ENCODE measurements at regions not wholly inside any gene's neighbourhood (a gene's known extent, or its start where the extent isn't known, plus 50 kb on each side); places are given as distances from the start of the nearest gene placed in this dataset.

DNA sequence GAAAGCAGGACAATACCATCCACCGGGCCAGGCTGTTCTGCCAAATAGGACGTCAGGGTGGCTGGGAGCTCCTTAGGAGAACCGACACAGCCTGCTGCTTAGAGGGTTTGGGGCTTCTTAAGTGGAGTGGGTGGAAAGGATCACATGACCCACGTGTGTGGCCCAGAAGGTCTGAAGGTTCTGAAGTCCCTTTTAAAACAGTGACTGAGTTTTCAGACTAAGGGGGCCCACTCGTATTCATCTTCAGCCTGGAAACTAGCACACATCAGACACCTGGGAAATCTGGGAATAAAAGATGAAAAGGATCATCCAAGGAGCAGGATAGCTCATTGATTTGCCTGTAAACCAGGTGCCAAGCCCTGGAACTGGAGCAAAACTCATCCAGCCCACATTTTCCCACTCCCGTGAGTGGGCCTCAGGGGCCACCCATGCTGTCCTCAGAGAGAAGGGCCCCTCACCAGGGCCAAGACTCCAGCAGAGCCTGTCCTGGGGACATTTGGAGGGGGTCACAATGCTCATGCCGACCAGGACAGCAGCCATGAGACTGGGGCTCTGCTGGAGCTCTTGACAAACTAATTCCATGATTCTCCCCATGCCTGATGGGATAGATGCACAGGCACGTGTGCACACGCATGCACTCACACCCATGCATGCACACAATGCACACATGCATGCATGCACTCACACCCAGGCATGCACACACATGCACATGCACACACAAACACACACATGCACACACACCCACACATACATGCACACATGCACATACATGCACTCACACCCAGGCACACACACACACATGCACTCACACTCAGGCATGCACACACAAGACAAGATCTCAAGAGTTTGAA, 168.8 kb upstream of the PPP2R2D start:
- no peak for DNase-seq (ENCODE audit: low read depth in 3 of 3)

DNA sequence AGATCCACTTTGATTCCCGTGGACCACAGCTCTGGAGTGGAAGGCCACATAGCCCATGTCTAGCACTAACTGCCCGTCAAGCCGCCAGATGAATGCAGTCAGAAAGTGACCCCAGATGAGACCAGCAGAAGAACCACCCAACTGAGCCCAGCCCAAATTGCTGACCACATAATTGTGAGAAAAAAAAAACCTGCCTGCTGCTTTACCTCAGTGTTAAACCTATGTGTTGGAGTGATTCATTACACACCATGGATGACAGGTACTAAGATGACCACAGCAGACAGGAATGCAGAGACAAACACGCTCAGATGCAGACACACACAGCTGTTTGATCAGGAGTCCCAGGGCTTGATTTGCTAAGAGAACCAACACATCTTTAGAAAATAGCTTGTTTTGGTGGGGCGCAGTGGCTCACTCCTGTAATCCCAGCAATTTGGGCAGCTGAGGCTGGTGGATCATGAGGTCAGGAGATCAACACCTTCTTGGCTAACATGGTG, 168.1 kb upstream of the PPP2R2D start:
- no peak for DNase-seq (ENCODE audit: low read depth in 3 of 3)

GRCh38 chr10:131733596-131733995, 167.2 kb upstream of the PPP2R2D start:
- DNase-seq (ENCODE audit: low read depth in 3 of 3): no peak

- no peak for DNase-seq (ENCODE audit: low read depth in 3 of 3)
Observed at GRCh38 chr10:131735577-131735976, 165.2 kb upstream of the PPP2R2D start.

DNA sequence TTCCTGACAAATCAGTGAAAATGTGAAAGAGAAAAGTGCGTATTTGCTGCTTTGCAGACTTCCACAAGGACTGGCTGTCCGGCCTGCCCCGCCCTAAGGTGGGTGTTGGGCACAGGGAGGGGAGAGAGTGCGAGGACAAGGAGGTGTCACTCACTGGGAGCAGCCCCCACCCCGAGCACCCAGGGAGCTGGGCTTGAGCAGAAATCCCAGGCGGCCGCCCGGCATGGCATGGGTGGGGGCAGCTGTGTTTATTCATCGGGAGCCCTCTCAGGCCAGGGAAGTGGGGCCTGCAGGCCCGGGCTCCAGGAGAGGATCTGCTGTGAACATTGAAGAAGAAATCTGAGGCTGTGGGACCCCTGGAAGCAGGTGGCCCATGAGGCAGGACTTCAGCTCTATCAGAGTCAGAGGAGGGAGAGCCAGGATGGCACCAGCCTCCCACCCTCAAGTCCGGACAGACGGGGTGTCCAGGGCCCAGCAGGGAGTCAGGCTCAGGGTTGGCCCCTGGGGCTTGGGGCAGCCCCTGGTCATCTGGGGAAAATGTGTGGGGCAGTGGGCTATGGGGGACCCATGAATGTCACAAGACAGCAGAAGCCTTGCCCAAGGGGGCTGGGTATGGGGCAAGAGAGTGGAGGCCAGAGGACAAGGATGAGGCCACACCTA, 164.4 kb upstream of the PPP2R2D start:
- no peak for DNase-seq (ENCODE audit: low read depth in 3 of 3)

- DNase-seq (ENCODE audit: low read depth in 3 of 3): no peak
Observed at GRCh38 chr10:131737543-131738395, 163.0 kb upstream of the PPP2R2D start.

- no peak for DNase-seq (ENCODE audit: low read depth in 3 of 3)
Observed at GRCh38 chr10:131738396-131738735, 162.4 kb upstream of the PPP2R2D start.

DNA sequence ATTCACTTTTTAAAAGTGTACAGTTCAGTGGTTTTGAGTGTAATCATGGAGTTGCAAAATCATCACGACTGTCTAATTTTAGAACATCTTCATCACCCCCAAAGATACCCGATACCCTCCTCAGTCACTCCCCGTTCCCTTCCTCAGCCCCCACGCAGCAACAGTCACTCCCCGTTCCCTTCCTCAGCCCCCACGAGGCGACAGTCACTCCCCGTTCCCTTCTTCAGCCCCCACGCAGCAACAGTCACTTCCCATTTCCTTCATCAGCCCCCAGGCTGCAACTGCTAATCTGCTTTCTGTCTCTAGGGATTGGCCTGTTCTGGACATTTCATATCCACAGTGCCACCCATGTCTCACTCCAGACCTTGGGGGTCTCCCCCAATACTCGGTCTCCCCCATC, 161.6 kb upstream of the PPP2R2D start:
- DNase-seq (ENCODE audit: low read depth in 3 of 3): no peak

GRCh38 chr10:131742500-131742951, 158.3 kb upstream of the PPP2R2D start:
- no peak for DNase-seq (ENCODE audit: low read depth in 3 of 3)

GRCh38 chr10:131743190-131744151, 157.3 kb upstream of the PPP2R2D start:
- no peak for DNase-seq (ENCODE audit: low read depth in 3 of 3)

- DNase-seq (ENCODE audit: low read depth in 3 of 3): no peak
Observed at GRCh38 chr10:131744346-131744745, 156.5 kb upstream of the PPP2R2D start.

DNA sequence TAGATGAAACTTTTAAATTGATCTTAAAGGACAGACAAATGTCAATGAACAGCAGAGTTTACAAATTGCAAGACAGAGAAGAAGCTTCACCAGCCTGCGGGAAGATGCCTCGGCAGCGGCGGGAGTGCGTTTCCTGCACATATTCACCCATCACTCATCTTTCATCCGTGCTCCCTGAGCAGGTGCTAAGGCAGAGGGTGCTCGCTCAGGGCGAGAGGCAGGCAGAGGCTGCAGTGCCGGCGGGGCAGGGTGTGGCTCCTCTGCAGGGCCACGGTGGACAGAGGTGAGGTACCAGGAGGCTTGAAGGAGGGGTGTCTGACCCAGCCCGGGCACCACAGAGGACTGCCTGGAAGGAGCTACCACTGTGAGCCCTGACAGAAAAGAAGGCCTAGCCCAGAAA, 155.2 kb upstream of the PPP2R2D start:
- no peak for DNase-seq (ENCODE audit: low read depth in 3 of 3)

DNA sequence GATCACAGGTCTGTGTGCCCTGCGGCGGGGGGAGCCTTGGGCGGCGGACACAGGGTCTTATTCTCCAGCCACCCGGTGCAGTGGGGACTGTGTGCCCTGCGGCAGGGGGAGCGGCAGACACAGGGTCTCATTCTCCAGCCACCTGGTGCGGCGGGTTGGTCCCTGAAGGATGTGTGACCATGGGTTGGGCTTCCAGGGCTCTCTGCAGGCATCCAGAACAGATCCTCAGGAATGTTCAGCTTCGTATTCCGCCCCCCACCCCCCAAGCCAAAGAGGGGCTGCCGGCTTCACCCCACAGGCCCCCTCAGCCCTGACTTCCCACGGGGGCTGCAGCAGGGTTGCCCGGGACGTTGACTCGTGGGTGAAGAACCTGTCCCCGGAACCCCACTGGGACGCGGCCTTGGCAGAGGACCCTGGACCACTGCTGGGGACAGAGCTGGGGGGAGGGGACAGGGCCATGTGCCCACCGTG, 154.5 kb upstream of the PPP2R2D start:
- DNase-seq (ENCODE audit: low read depth in 3 of 3): no peak

DNA sequence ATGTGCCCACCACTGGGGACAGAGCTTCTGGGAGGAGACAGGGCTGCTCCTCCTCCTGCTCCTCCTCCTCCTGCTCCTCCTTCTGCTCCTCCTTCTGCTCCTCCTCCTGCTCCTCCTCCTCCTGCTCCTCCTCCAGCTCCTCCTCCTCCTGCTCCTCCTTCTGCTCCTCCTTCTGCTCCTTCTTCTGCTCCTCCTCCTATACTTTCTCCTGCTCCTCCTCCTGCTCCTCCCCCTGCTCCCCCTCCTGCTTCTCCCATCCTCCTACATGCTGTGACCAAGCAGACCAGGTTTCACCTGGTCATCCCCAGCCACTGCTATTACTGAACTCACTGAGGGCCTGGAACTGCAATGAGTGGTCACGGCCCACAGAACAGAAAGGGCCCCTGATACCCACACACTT, 154.0 kb upstream of the PPP2R2D start:
- no peak for DNase-seq (ENCODE audit: low read depth in 3 of 3)

DNA sequence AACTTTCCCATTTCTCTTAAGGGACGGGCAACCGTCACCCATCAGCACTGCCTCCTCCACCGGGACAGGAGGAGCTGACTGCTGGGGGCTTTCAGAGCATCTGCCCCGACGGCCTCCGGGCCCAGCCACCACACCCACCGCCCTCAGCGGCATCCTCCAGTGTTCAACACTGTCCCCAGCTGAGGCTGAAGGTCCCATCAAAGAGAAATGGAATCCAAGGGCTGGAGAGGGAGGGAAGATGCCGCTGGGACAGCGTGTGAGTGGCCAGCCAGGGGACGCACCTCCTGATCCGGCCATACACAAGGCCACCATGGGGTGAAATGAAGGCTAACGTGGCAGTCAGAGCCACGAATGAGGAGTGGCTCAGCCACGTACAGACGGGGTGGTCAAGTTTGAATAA, 153.6 kb upstream of the PPP2R2D start:
- no peak for DNase-seq (ENCODE audit: low read depth in 3 of 3)

GRCh38 chr10:131747791-131748190, 153.0 kb upstream of the PPP2R2D start:
- DNase-seq (ENCODE audit: low read depth in 3 of 3): no peak

GRCh38 chr10:131748191-131748590, 152.6 kb upstream of the PPP2R2D start:
- DNase-seq (ENCODE audit: low read depth in 3 of 3): no peak

DNA sequence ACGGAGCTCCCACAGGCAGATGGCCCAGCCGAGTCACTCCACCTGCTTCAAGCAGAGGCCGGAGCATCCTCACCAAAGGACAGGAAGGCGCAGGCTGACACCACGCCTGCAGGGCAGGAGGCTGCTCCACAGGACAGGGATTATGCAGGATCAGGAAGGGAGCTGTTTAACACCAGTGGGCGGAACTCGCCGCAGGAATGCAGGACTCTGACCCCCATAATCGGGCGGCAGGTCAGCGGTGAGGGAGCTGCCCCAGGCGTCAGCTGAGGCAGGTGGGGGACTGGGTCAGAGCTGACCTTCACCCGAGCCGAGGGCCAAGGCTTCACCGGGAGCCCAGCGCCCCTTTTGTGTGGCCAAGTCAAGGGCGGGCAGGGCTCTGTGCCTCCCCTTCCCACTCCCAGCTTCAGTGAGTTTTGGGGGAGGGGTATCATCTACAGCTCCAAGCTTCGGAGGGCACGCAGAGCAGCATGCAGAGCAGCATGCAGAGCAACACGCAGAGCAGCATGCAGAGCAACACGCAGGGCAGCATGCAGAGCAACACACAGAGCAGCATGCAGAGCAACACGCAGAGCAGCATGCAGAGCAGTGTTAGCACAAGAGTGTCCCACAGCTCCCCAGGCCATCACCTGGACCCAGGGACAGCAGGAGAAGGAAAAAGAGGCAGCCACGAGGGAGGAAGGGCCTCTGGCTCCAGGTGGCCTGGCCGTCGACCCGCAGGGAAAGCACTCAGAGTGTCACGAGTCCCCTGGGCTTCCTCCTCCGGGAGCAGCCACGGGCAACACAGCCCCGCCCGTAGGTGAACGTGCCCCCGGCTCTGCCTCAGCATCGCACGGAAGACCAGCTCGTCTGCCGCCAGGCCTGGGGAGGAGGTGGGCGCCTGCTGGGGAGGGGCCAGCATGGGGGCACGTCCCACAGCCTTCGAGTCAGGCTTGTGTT, 151.7 kb upstream of the PPP2R2D start:
- no peak for DNase-seq (ENCODE audit: low read depth in 3 of 3)

DNA sequence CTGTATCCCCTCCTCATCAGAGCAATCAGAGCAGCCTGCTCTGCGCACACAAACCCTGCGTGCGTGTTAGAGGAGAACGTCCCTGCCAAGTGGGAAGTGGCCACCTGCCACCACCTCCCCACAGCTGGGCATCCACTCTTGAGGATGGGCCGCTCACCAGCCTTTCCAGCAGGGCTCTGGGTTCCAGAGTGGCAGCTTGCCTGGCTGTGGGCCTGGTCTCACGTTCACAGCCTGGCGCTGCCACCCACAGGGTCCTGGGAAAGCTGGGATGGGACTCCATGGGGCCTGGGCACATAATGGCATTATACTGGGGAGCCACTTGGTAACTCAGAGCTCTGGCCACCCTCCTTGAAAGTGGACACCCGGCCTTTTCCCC, 151.1 kb upstream of the PPP2R2D start:
- no peak for DNase-seq (ENCODE audit: low read depth in 3 of 3)

Data from stimulated activated CD4-positive, alpha-beta T cell treated with anti-CD3 and anti-CD28 coated beads, TNF-alpha, amount 100 ng/mL, for 4 hours (primary cell).